ENCODE measurements at regions not wholly inside any gene's neighbourhood (a gene's known extent, or its start where the extent isn't known, plus 50 kb on each side); places are given as distances from the start of the nearest gene placed in this dataset.

DNA sequence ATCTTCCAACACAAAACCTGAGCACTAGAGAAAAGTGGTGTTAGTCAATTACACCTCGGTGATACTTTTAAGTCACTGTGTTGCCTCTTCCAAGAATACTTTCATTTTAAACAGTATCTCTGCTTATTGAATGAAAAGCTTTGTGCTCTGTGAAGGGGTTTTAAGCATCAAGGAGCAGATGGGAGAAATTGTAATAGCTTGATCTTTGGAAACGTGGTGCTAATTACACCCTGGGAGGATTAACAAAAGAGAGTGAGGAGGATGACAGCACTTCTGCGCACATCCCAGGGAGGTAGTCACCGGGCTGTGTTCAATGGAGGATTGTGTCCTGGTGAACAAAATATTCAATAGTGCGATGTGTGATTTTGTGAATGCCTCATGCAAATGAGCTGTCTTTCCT, 477.4 kb upstream of the ADAMTS16 start:
- DNase-seq, result no peak

- no peak for DNase-seq
These were observed 474.2 kb upstream of the ADAMTS16 start for GRCh38 chr5:4665911-4666310.

DNA sequence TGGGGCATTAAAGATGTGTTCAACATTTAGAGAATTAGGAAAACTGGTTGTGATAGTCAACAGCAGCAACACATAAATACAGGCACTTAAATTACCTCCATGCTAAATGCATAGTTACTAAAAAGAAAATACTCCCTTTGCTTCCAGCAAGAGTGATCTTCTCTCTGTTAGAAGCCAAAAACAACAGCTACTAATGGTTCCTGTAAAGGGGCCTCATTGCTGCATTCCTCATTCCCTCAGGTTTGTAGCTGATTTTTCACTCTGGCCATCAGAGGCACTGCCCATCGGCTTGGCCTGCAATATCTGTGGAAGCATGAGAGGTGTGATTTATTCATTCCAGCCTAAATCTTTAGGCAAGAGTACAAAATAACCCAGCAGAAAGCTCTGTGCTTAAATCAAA, 466.0 kb upstream of the ADAMTS16 start:
- no peak for DNase-seq

GRCh38 chr5:4676934-4677333, 463.2 kb upstream of the ADAMTS16 start:
- DNase-seq, result no peak

- DNase-seq, result no peak
These were observed 455.2 kb upstream of the ADAMTS16 start for GRCh38 chr5:4684946-4685345.

DNA sequence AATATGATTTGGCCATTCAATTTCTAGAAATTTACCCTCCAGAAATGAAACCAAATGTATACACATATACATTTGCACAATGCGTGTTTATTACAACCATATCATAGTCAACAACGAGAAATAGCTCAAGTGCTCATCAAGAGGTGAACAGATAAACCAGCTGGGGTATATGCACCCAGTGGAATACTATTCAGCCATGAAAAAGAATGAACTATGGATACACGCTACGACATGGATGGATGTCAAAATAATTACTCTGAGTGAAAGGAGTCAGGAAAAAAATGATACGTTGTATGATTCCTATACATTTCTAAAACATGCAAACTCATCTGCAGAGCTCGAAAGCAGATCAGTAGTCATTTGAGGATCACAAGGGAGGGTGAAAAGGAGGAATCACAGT, 441.5 kb upstream of the ADAMTS16 start:
- no peak for DNase-seq

- no peak for DNase-seq
These were observed 440.5 kb upstream of the ADAMTS16 start for GRCh38 chr5:4699592-4699991.

- peak; percentile 66 for DNase-seq
These were observed 440.1 kb upstream of the ADAMTS16 start for GRCh38 chr5:4700069-4700468.

GRCh38 chr5:4700871-4701270, 439.3 kb upstream of the ADAMTS16 start:
- no peak for DNase-seq

DNA sequence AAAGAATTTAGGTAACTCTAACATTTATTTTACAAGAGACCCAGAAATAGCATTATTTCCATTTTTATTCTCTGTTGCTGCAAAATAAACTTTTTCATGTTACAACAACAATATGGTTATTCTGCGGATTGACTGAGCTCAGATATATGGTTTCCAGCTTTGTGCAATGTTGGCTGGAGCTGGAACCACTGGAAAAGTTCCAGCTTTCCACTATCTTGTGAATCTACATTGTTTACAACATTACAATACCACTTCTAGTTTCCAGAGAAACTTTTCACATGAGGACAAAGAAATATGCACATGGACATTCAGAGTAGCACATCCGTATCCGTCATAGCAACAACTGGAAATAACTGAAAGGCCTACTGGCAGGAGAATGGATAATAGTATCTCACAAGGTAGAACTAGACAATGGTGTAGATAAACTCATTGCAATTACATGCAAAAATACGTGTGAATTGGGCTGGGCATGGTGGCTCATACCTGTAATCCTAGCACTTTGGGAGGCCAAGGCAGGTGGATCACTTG, 436.1 kb upstream of the ADAMTS16 start:
- DNase-seq, result no peak

- no peak for DNase-seq
These were observed 435.2 kb upstream of the ADAMTS16 start for GRCh38 chr5:4704951-4705350.

GRCh38 chr5:4716781-4717180, 423.3 kb upstream of the ADAMTS16 start:
- no peak for DNase-seq

DNA sequence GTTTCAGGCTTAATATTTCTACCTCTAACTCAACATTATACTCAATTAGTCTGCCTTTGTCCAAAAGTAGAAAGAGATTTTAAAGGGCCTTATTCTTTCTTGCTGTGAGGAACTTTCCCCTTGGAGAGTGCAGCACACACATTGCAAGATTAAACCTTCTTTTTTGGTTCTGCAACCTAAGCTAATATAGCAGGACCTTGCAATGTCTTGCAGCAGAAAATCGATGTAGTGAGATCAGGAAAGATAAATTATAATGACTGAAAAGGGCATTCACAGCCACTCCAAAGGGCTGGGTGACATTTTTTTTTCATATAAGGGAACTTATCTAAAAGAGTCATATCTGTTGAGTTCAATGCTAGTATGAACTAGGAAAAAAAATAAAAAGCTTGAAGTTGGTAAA, 422.7 kb upstream of the ADAMTS16 start:
- no peak for DNase-seq

DNA sequence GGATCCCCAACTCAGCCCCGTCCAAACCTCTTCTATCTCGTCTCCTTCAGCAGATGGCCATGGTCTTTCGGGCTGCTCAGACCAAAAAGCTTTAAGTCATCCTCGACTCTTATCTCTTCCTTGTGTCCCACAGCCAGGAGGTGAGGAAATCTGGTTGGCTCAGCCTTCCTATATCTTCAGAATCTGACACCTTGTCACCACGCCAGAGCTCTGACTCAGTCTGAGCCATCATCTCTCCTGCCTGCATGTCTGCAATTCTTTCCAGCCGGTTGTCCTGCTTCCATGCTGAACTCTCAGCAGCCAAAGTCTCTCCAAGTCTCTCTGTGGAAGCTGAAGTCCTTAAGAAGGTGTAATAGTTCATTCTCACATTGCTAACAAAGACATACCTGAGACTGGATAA, 419.3 kb upstream of the ADAMTS16 start:
- DNase-seq, result no peak

GRCh38 chr5:4722886-4723285, 417.2 kb upstream of the ADAMTS16 start:
- DNase-seq, result no peak

DNA sequence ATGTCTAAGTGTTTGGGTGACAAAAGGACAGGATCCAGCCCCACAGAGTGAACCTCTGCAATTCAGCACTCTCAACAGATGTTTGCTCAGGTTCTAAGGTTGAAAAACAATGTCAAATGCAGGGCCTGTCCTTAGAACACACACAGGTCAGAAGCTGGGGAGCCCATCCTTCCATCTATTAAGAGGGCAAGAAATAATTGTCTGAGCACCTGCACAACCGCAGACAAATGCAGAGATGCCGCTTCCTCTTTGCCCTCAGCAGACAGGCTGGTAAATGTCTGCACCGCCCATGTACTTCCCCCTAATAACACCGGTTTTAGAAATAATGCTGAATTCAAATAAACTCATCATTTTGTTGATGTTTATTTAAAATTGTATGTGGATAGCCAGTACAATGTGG, 414.5 kb upstream of the ADAMTS16 start:
- no peak for DNase-seq

DNA sequence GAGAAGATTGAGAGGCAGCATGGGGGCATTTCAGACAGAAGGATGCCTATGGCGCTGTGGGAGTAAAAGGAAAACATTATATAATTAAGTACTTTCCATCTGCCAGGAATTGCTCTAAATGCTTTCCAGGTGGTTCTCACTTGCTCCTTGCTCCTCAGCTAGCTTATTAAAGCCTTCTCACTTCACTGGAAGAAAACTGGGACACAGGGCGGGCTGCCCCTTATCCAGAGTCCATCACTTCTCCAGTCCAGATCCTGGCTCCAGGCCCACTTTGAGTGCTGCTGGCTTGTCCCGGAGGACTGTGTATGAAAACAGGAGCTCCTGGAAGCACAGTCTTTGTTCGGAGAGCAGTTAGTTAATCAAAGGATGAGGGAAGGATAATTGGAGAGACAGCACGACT, 409.9 kb upstream of the ADAMTS16 start:
- DNase-seq, result no peak

- no peak for DNase-seq
These were observed 405.8 kb upstream of the ADAMTS16 start for GRCh38 chr5:4734348-4734747.

- no peak for DNase-seq
These were observed 404.9 kb upstream of the ADAMTS16 start for GRCh38 chr5:4735261-4735660.

- DNase-seq, result no peak
These were observed 402.3 kb upstream of the ADAMTS16 start for GRCh38 chr5:4737868-4738267.

GRCh38 chr5:4738298-4738697, 401.8 kb upstream of the ADAMTS16 start:
- no peak for DNase-seq

GRCh38 chr5:4740156-4740555, 400.0 kb upstream of the ADAMTS16 start:
- no peak for DNase-seq

DNA sequence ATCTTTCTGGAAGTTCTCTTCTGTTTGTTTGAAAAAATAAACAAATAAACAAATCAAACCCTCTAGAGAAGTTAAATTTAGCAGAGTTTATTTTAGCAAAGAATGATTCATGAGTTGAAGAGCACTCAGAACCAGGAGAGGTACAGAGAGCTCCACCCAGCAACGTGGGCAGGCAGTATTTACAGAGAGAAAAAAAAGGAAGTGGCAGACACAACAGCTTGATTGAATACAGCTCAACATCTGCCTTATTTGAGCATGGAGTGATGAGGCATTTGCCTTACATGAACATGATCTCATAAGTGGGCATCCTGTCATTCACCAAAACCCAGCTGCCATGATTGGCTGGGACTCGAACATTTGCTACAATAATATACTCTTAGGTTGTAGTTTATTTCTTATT, 381.6 kb upstream of the ADAMTS16 start:
- DNase-seq, result no peak

DNA sequence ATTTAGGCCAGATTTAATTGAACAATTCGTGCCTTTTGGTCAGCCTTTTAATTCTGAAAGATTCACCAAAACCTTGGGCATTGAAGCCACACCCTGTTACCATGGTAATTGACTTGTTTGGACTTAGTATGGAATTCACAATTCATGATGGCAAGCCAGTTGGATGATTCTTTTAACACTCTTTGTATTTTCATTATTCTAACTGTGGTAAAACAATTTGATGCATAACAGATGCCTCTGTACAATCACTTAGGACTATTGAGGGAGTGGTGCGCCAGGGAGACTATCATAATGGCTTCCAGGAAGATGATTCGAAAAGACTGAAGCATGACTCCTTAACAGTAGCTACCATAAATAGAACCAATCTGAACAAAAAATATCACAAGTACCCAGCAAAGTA, 381.1 kb upstream of the ADAMTS16 start:
- no peak for DNase-seq

GRCh38 chr5:4762316-4762715, 377.8 kb upstream of the ADAMTS16 start:
- no peak for DNase-seq

GRCh38 chr5:4765411-4765810, 374.7 kb upstream of the ADAMTS16 start:
- no peak for DNase-seq

Measured in left hindlimb (tissue), 1 donor.